Endothelial cell of umbilical vein (primary cell): ENCODE measurements at regions not wholly inside any gene's neighbourhood (a gene's known extent, or its start where the extent isn't known, plus 50 kb on each side); places are given as distances from the start of the nearest gene placed in this dataset.

Experiments
- BruUV-seq: library from RNA; stranded (reverse); fragments of 400-500 nt; replicated peaks from 2 replicates; lab custom pipeline; 2021; lab: Mats Ljungman, UMichigan
- CTCF ChIA-PET: fragments of 300-600, 350-600 bp; sonication (Branson Sonifier 250); formaldehyde crosslinking; loops from one replicate; lab custom pipeline; 2021; ENCODE audit warnings: antibody characterized with exemption, inconsistent platforms; lab: Charles Lee
- POLR2A ChIA-PET: fragments of 300-600, 350-600 bp; sonication (Branson Sonifier 250); formaldehyde crosslinking; loops from one replicate; lab custom pipeline; 2021; ENCODE audit warnings: antibody characterized with exemption, inconsistent platforms; lab: Charles Lee
- DNase-seq: peaks from one replicate; pipeline ENCODE4 v3.0.0-alpha.2; 2011; ENCODE audit warnings: low read depth, low spot score
- FAIRE-seq: peaks from 2 replicates; lab custom pipeline; 2011; peaks lifted over from hg19 to GRCh38; lab: Jason Lieb, UNC
- H2AFZ ChIP-seq: 2 replicates; pipeline ENCODE4 v1.6.0; 2012; ENCODE audit warnings: low read depth, low read length, control low read depth, inconsistent platforms
- H3K27ac ChIP-seq: 2 replicates; pipeline ENCODE4 v1.5.1; 2011; ENCODE audit warnings: low read depth, mild to moderate bottlenecking, control low read depth, low read length, moderate library complexity; ENCODE audit not compliant: insufficient read depth
- H3K27me3 ChIP-seq, 2 experiments: 2 replicates each; pipeline versions ENCODE4 v1.6.0 to v1.6.1; 2011; ENCODE audit warnings: low read length in 2 of 2, mixed read lengths in 1 of 2; ENCODE audit not compliant: control insufficient read depth in 2 of 2, insufficient read depth in 2 of 2
- H3K36me3 ChIP-seq, 2 experiments: 2 replicates in 1 of 2; 3 replicates in 1 of 2; pipeline ENCODE4 v1.5.1; 2011; ENCODE audit warnings: low read length in 2 of 2, mild to moderate bottlenecking in 1 of 2, moderate library complexity in 1 of 2; ENCODE audit not compliant: control insufficient read depth in 2 of 2, insufficient read depth in 2 of 2; ENCODE audit errors: extremely low read depth in 1 of 2
- H3K4me1 ChIP-seq: 3 replicates; pipeline ENCODE4 v1.5.1; 2011; ENCODE audit warnings: mild to moderate bottlenecking, low read length; ENCODE audit not compliant: control insufficient read depth, insufficient read depth; ENCODE audit errors: extremely low read depth
- H3K4me2 ChIP-seq: 2 replicates; pipeline ENCODE4 v1.6.1; 2011; ENCODE audit warnings: low read length, control low read depth, mixed read lengths; ENCODE audit not compliant: insufficient read depth
- H3K4me3 ChIP-seq, 3 experiments: fragments of 200-600 bp in 1 of 3; sonication (generic), shearing (Covaris generic) in 1 of 3; replicated peaks in 1 of 3; 2 replicates each; pipeline ENCODE4 v1.5.1; 2011 to 2016; ENCODE audit warnings: control low read depth in 3 of 3, low read length in 3 of 3, mild to moderate bottlenecking in 2 of 3, inconsistent platforms in 1 of 3, low read depth in 1 of 3, moderate library complexity in 1 of 3; ENCODE audit not compliant: insufficient read depth in 1 of 3
- H3K79me2 ChIP-seq: 2 replicates; pipeline ENCODE4 v1.6.0; 2012; ENCODE audit warnings: low read length, inconsistent platforms; ENCODE audit not compliant: control insufficient read depth, insufficient read depth
- H3K9ac ChIP-seq: replicated peaks from 2 replicates; pipeline ENCODE3; 2011; ENCODE audit warnings: low read length, control low read depth; ENCODE audit not compliant: insufficient read depth; ENCODE audit errors: extremely low read depth
- H3K9me1 ChIP-seq: replicated peaks from 3 replicates; pipeline ENCODE4 v1.6.0; 2011; ENCODE audit warnings: mild to moderate bottlenecking, low read length; ENCODE audit not compliant: control insufficient read depth, insufficient read depth; ENCODE audit errors: extremely low read depth
- H3K9me3 ChIP-seq: replicated peaks from 2 replicates; pipeline ENCODE4 v1.5.1; 2012; ENCODE audit warnings: low read length, inconsistent platforms; ENCODE audit not compliant: control insufficient read depth, insufficient read depth
- H4K20me1 ChIP-seq: replicated peaks from 2 replicates; pipeline ENCODE3; 2011; ENCODE audit warnings: mild to moderate bottlenecking, low read length; ENCODE audit not compliant: control insufficient read depth, insufficient read depth; ENCODE audit errors: extremely low read depth
- CTCF ChIP-seq, 2 donors: IDR thresholded peaks; 1 replicate in 1 of 2; 2 replicates in 1 of 2; pipeline ENCODE4 v1.5.1; 2011; ENCODE audit warnings: low read length in 2 of 2, mild to moderate bottlenecking in 2 of 2, moderate library complexity in 2 of 2, control low read depth in 1 of 2, inconsistent platforms in 1 of 2, low read depth in 1 of 2; ENCODE audit not compliant: insufficient read depth in 1 of 2; ENCODE audit errors: extremely low read depth in 1 of 2
- EZH2 ChIP-seq: IDR thresholded peaks from 2 replicates; pipeline ENCODE4 v1.6.1; 2012; ENCODE audit warnings: borderline replicate concordance, low read depth, mild to moderate bottlenecking, moderate library complexity, low read length, inconsistent platforms; ENCODE audit not compliant: severe bottlenecking
- FOS ChIP-seq: IDR thresholded peaks from 2 replicates; pipeline ENCODE4 v1.6.1; 2011; ENCODE audit warnings: mild to moderate bottlenecking, low read length, moderate library complexity, borderline replicate concordance; ENCODE audit not compliant: insufficient read depth
- GATA2 ChIP-seq: IDR thresholded peaks from 2 replicates; pipeline ENCODE4 v1.7.0; 2011; ENCODE audit warnings: low read depth, mild to moderate bottlenecking, moderate library complexity, mixed read lengths, low read length; ENCODE audit not compliant: insufficient read length, insufficient read depth
- JUN ChIP-seq: IDR thresholded peaks from 2 replicates; pipeline ENCODE4 v1.6.1; 2011; ENCODE audit warnings: borderline replicate concordance, low read depth; ENCODE audit not compliant: insufficient read length, insufficient read depth
- MAX ChIP-seq: IDR thresholded peaks from 2 replicates; pipeline ENCODE4 v1.6.1; 2011; ENCODE audit not compliant: insufficient read depth, insufficient read length
- MYC ChIP-seq: IDR thresholded peaks from one replicate; pipeline ENCODE4 v1.6.1; 2011; ENCODE audit warnings: mild to moderate bottlenecking, low read depth, low read length
- POLR2A ChIP-seq: IDR thresholded peaks from 2 replicates; pipeline ENCODE4 v1.6.1; 2012; ENCODE audit warnings: low read depth, mild to moderate bottlenecking, control low read depth, low read length
- POLR2AphosphoS5 ChIP-seq: IDR thresholded peaks from 2 replicates; pipeline ENCODE4 v1.6.1; 2012; ENCODE audit warnings: low read depth, mild to moderate bottlenecking, control low read depth, low read length, moderate library complexity; ENCODE audit not compliant: insufficient read depth
- dilution Hi-C: fragments of 300-500 bp; cut with MboI; formaldehyde crosslinking; loops from one replicate; pipeline ENCODE4 v1.15.0; 2019; ENCODE audit warnings: low sequenced_read_pairs; ENCODE audit not compliant: extremely low pct_ligation_motif_present
- intact Hi-C: fragments of 100-400 bp; cut with micrococcal nuclease; formaldehyde crosslinking; loops from one replicate; pipeline ENCODE4 v1.10.0; 2022

- Histone ChIP-seq H3K79me2 (no peaks in the 10 kb centered on the region), H3K9me3 (no peaks in the 10 kb centered on the region), H2AFZ (peak overlapping the region; percentile 25), H3K9ac (no peak overlapping the region), H4K20me1 (no peaks in the 10 kb centered on the region), H3K4me3 (no peak overlapping the region), H3K27ac (peak overlapping the region; percentile 35), H3K27me3 (no peaks in the 10 kb centered on the region), H3K4me2 (peak overlapping the region; percentile 21), H3K4me1 (peaks cover 41% of the 10 kb centered on the region), H3K36me3 (no peaks in the 10 kb centered on the region), H3K9me1 (no peaks in the 10 kb centered on the region)
- no peak for FAIRE-seq
- ChIA-PET POLR2A (interaction anchor here (1.0 kb wide), 1 partner anchor 206 kb away, joined by 3 read pairs; no protein-coding TSS in a partner anchor), CTCF (interaction anchor here (0.6 to 7.2 kb wide), 9 partner anchors 11 to 673 kb away, joined by 3 to 97 read pairs (median 4); no protein-coding TSS in a partner anchor)
- DNase-seq: no peak
- dilution Hi-C loops: loop anchor here (25.0 kb wide), 1 partner anchor 442 kb away; no protein-coding TSS in a partner anchor
- BruUV-seq: no TSS peak
- no peak for TF ChIP-seq EZH2
- TF ChIP-seq MAX: no peak
- TF ChIP-seq GATA2: no peak
- no peak for TF ChIP-seq CTCF (IDR thresholded peaks at IDR 0.05; ENCODE audit: extremely low read depth in 1 of 2, insufficient read depth in 1 of 2, low read depth in 1 of 2, low read length in 2 of 2)
- no peak for TF ChIP-seq JUN
- TF ChIP-seq FOS: no peak
- TF ChIP-seq MYC: no peak
- no peak for TF ChIP-seq POLR2AphosphoS5
- no peak for TF ChIP-seq POLR2A
- intact Hi-C loops: loop anchor here (1.0 to 2.0 kb wide), 3 partner anchors 16 to 399 kb away; no protein-coding TSS in a partner anchor
These were observed 70.3 kb upstream of the RMDN2 start for GRCh38 chr2:37854676-37855282.
